ENCODE measurements at regions not wholly inside any gene's neighbourhood (a gene's known extent, or its start where the extent isn't known, plus 50 kb on each side); places are given as distances from the start of the nearest gene placed in this dataset.
A peak's percentile ranks its signal among the peaks of the same experiment; 100 is the strongest.
"Not testable (repeated sequence)": the region's sequence is repeated elsewhere in the genome, so short reads cannot be mapped to it uniquely, and the experiment has no call there.

- no peak for DNase-seq (ENCODE audit: low read depth)
- H3K4me3 ChIP-seq (ENCODE audit: low read length) = no peak overlapping the region
- no peak for TF ChIP-seq CTCF (IDR thresholded peaks at IDR 0.05; ENCODE audit: insufficient read depth, low read depth, low read length, missing control alignments)
Measured at GRCh38 chr4:100022792-100023222, 72.7 kb upstream of the H2AZ1 start.

- TF ChIP-seq CTCF (IDR thresholded peaks at IDR 0.05; ENCODE audit: insufficient read depth, low read depth, low read length, missing control alignments) = no peak
- no peak for DNase-seq (ENCODE audit: low read depth)
- H3K4me3 ChIP-seq (ENCODE audit: low read length) = no peak overlapping the region
Measured at GRCh38 chr4:100019821-100020220, 69.7 kb upstream of the H2AZ1 start.

- no peak for TF ChIP-seq CTCF (IDR thresholded peaks at IDR 0.05; ENCODE audit: insufficient read depth, low read depth, low read length, missing control alignments)
- DNase-seq (ENCODE audit: low read depth) = peak; percentile 95
Measured at GRCh38 chr4:100017637-100018310, 67.7 kb upstream of the H2AZ1 start.

GRCh38 chr4:100016191-100016590, 66.1 kb upstream of the H2AZ1 start:
- DNase-seq (ENCODE audit: low read depth) = no peak
- TF ChIP-seq CTCF (IDR thresholded peaks at IDR 0.05; ENCODE audit: insufficient read depth, low read depth, low read length, missing control alignments) = no peak
- H3K4me3 ChIP-seq (ENCODE audit: low read length) = no peak overlapping the region

More at GRCh38 chr4:100017637-100018310, 67.7 kb upstream of the H2AZ1 start:
- no peak overlapping the region for H3K4me3 ChIP-seq (ENCODE audit: low read length)

- H3K4me3 ChIP-seq (ENCODE audit: low read length) = no peak overlapping the region
- no peak for DNase-seq (ENCODE audit: low read depth)
- no peak for TF ChIP-seq CTCF (IDR thresholded peaks at IDR 0.05; ENCODE audit: insufficient read depth, low read depth, low read length, missing control alignments)
Measured at GRCh38 chr4:100014616-100015015, 64.5 kb upstream of the H2AZ1 start.

- no peak overlapping the region for H3K4me3 ChIP-seq (ENCODE audit: low read length)
- no peak for DNase-seq (ENCODE audit: low read depth)
- no peak for TF ChIP-seq CTCF (IDR thresholded peaks at IDR 0.05; ENCODE audit: insufficient read depth, low read depth, low read length, missing control alignments)
Measured at GRCh38 chr4:100009490-100009889, 59.4 kb upstream of the H2AZ1 start.

- no peak for TF ChIP-seq CTCF (IDR thresholded peaks at IDR 0.05; ENCODE audit: insufficient read depth, low read depth, low read length, missing control alignments)
- DNase-seq (ENCODE audit: low read depth) = peak; percentile 66
- no peak overlapping the region for H3K4me3 ChIP-seq (ENCODE audit: low read length)
Measured at GRCh38 chr4:100008048-100008447, 58.0 kb upstream of the H2AZ1 start.

GRCh38 chr4:100006161-100006560, 56.1 kb upstream of the H2AZ1 start:
- H3K4me3 ChIP-seq (ENCODE audit: low read length); DNase-seq (ENCODE audit: low read depth): not testable (repeated sequence)
